Tibial artery (tissue), 4 donors: ENCODE measurements at regions not wholly inside any gene's neighbourhood (a gene's known extent, or its start where the extent isn't known, plus 50 kb on each side); places are given as distances from the start of the nearest gene placed in this dataset.
"Not testable (repeated sequence)": the region's sequence is repeated elsewhere in the genome, so short reads cannot be mapped to it uniquely, and the experiment has no call there.

Experiments
- DNase-seq, 2 donors: peaks; one replicate each; pipeline ENCODE4 v3.0.0-alpha.2; 2019
- H3K27ac ChIP-seq, 2 donors: fragments of 200-600 bp; sonication (generic) in 1 of 2; 1 replicate in 1 of 2; 2 replicates in 1 of 2; pipeline ENCODE4 v1.5.1; 2018 to 2019; ENCODE audit warnings: mild to moderate bottlenecking in 1 of 2
- H3K27me3 ChIP-seq, 2 donors: fragments of 200-600 bp; sonication (generic) in 1 of 2; one replicate each; pipeline versions ENCODE4 v1.5.1 to v1.6.0; 2016 to 2019
- H3K36me3 ChIP-seq, 3 donors: fragments of 200-600 bp; sonication (generic) in 2 of 3; one replicate each; pipeline ENCODE4 v1.5.1; 2016 to 2019; ENCODE audit warnings: mild to moderate bottlenecking in 2 of 3
- H3K4me1 ChIP-seq, 4 donors: fragments of 200-600 bp; sonication (generic) in 2 of 4; 1 replicate in 3 of 4; 2 replicates in 1 of 4; pipeline ENCODE4 v1.5.1; 2016 to 2019
- H3K4me3 ChIP-seq, 2 donors: fragments of 200-600 bp; sonication (generic) in 1 of 2; 1 replicate in 1 of 2; 2 replicates in 1 of 2; pipeline ENCODE4 v1.5.1; 2018 to 2019; ENCODE audit warnings: mild to moderate bottlenecking in 2 of 2
- H3K9me3 ChIP-seq, 3 donors: fragments of 200-600 bp; sonication (generic) in 1 of 3; one replicate each; pipeline ENCODE4 v1.5.1; 2016 to 2019
- intact Hi-C: fragments of 100-400 bp; cut with DNase I; formaldehyde crosslinking; loops from one replicate; pipeline ENCODE4 v1.15.0; 2023; ENCODE audit warnings: low total_unique reads
- TF ChIP-seq, protein P1 (sequence below), 2 experiments: fragments of 200-600 bp in 1 of 2; fragments of 450-650 bp in 1 of 2; IDR thresholded peaks; one replicate each; pipeline ENCODE4 v1.5.1; 2017 to 2019; ENCODE audit warnings: antibody characterized with exemption in 2 of 2, mild to moderate bottlenecking in 1 of 2, moderate library complexity in 1 of 2

DNA sequence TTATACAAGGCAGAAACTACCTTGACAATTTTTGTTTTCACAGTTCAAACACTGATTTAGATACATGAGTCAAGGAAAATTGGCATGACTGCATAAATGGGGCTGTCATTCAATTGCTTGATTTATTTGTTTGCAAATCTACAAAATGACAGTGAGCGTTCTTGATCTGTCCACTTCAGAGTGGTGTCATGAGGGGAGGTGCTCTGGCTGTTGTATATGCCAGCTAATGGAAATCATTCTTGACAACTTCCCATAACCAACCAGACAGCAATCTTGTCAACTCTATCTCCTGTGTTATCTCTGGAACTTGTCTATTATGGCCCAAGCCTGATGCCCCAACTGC, 120.6 kb upstream of the UGP2 start:
- no peak overlapping the region for H3K4me3 ChIP-seq

DNA sequence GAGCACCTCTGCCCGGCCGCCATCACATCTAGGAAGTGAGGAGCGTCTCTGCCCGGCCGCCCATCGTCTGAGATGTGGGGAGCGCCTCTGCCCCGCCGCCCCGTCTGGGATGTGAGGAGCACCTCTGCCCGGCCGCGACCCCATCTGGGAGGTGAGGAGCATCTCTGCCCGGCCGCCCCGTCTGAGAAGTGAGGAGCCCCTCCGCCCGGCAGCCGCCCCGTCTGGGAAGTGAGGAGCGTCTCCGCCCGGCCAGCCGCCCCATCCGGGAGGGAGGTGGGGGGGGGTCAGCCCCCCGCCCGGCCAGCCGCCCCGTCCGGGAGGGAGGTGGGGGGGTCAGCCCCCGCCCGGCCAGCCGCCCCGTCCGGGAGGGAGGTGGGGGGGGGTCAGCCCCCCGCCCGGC, 119.4 kb upstream of the UGP2 start:
- DNase-seq, intact Hi-C loops, H3K4me1 ChIP-seq, H3K36me3 ChIP-seq, H3K4me3 ChIP-seq, H3K9me3 ChIP-seq, H3K27ac ChIP-seq, H3K27me3 ChIP-seq: not testable (repeated sequence)

More for the DNA sequence above, 120.6 kb upstream of the UGP2 start:
- Histone ChIP-seq H3K4me1 (peaks cover 0 to 7% (median 0%) of the 10 kb centered on the region in 4 donors), H3K9me3 (no peaks in the 10 kb centered on the region), H3K27me3 (no peaks in the 10 kb centered on the region), H3K27ac (no peak overlapping the region), H3K36me3 (no peaks in the 10 kb centered on the region)
- intact Hi-C loops = no loop called here
- TF ChIP-seq, protein P1, sequence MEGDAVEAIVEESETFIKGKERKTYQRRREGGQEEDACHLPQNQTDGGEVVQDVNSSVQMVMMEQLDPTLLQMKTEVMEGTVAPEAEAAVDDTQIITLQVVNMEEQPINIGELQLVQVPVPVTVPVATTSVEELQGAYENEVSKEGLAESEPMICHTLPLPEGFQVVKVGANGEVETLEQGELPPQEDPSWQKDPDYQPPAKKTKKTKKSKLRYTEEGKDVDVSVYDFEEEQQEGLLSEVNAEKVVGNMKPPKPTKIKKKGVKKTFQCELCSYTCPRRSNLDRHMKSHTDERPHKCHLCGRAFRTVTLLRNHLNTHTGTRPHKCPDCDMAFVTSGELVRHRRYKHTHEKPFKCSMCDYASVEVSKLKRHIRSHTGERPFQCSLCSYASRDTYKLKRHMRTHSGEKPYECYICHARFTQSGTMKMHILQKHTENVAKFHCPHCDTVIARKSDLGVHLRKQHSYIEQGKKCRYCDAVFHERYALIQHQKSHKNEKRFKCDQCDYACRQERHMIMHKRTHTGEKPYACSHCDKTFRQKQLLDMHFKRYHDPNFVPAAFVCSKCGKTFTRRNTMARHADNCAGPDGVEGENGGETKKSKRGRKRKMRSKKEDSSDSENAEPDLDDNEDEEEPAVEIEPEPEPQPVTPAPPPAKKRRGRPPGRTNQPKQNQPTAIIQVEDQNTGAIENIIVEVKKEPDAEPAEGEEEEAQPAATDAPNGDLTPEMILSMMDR (IDR thresholded peaks at IDR 0.05) = no peak
- no peak for DNase-seq

DNA sequence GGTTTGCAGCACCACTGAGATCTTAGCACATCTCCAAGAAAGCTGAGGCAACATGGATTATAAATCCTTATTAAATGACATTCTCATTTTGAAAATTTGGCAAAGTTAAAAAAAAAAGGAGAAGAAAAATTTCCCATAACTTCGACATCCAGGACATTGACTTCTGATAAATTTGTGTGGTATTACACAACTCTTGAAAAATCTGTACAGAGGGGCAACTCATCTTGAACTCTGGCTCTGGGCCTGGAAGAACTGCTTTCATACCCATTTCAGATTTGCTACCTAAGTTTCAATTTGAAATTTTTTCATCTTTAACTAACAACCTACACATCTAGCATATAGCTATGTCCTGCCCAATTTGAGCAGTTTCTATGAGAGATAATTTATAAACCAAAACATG, 118.0 kb upstream of the UGP2 start:
- H3K36me3 ChIP-seq = no peaks in the 10 kb centered on the region
- no peak for DNase-seq
- H3K27me3 ChIP-seq = no peaks in the 10 kb centered on the region
- no peak overlapping the region for H3K4me3 ChIP-seq
- no peak overlapping the region for H3K27ac ChIP-seq
- intact Hi-C loops = no loop called here
- H3K9me3 ChIP-seq = no peaks in the 10 kb centered on the region
- H3K4me1 ChIP-seq = peaks cover 0 to 7% (median 0%) of the 10 kb centered on the region in 4 donors
- TF ChIP-seq, protein P1 (IDR thresholded peaks at IDR 0.05) = no peak

DNA sequence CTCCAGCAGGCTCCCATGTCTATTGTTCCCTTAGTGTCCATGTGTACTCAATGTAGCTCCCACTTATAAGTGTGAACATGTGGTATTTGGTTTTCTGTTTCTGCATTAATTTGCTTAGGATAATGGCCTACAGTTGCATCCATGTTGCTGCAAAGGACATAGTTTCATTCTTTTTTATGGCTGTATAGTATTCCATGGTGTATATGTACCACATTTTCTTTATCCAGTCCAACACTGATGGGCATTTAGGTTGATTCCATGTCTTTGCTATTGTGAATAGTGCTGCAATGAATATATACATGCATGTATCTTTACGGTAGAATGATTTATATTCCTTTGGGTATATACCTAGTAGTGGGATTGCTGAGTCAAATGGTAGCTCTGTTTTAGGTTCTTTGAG, 116.5 kb upstream of the UGP2 start:
- DNase-seq, H3K4me3 ChIP-seq, H3K27me3 ChIP-seq, H3K27ac ChIP-seq, H3K36me3 ChIP-seq, intact Hi-C loops, H3K9me3 ChIP-seq, H3K4me1 ChIP-seq: not testable (repeated sequence)

DNA sequence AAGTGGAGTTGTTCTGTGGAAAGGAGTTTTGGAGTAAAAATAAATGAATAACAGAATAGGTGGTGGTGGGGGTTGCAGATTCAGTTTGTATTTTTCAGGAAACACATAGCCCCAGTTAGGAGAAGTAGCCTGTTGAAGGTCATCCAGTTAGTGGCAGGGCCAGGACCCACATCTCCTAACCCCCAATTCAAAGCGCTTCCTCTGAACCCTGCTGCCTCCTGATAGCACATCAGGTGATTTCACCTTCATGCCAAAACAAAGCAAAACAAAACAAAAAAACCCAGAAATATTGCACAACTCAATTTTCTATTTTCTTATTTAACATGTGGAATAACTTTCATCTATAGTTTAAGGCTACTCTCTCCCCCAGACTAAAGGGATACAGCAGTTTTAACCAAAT, 112.3 kb upstream of the UGP2 start:
- DNase-seq = no peak
- H3K4me3 ChIP-seq = no peak overlapping the region
- H3K4me1 ChIP-seq = no peaks in the 10 kb centered on the region
- H3K9me3 ChIP-seq = no peaks in the 10 kb centered on the region
- H3K36me3 ChIP-seq = no peaks in the 10 kb centered on the region
- H3K27me3 ChIP-seq = no peaks in the 10 kb centered on the region
- TF ChIP-seq, protein P1 (IDR thresholded peaks at IDR 0.05) = no peak
- intact Hi-C loops = no loop called here
- no peak overlapping the region for H3K27ac ChIP-seq

DNA sequence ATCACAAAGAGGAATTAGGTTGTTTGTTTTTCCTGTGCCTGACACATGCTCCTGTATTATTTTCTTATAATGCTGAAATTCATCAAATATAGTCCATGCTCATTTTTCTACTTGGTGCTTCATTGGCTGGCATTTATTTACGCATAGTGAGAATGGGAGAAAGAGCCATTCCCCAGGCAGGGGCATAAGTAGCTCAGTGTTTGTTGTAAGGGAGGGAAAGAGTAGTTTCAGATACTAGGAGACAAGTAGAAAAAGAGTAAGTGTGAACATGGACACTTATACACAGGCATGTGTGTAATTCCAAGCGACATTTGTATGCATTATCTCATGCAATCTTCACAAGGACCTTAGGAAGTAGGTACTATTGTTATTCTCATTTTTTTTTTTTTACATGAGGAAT, 111.9 kb upstream of the UGP2 start:
- DNase-seq = no peak
- no peaks in the 10 kb centered on the region for H3K4me1 ChIP-seq
- no peak overlapping the region for H3K4me3 ChIP-seq
- no peaks in the 10 kb centered on the region for H3K36me3 ChIP-seq
- intact Hi-C loops = no loop called here
- H3K27ac ChIP-seq = no peak overlapping the region
- TF ChIP-seq, protein P1 (IDR thresholded peaks at IDR 0.05) = no peak
- H3K9me3 ChIP-seq = no peaks in the 10 kb centered on the region
- no peaks in the 10 kb centered on the region for H3K27me3 ChIP-seq

DNA sequence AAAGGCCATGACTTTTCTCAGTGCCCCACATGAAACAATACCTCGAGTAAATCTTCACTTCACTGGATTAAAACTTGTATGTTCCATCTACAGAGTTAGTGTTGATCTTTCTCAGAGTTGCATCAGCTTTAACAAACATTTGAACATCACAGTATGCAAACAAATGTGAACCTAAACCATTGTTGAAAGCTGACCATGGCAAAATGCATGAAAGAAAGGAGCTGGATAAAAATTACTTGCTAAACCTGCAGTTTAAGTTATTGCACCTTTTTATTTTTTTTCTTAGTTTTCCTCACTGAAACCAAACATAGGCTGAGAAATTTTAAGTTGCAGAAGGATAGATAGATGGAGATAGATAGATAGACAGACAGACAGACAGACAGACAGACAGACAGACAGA, 107.2 kb upstream of the UGP2 start:
- DNase-seq = no peak
- Histone ChIP-seq H3K4me3 (no peak overlapping the region), H3K9me3 (no peaks in the 10 kb centered on the region), H3K4me1 (peaks cover 0 to 33% (median 18%) of the 10 kb centered on the region in 4 donors), H3K36me3 (no peaks in the 10 kb centered on the region), H3K27ac (no peak overlapping the region), H3K27me3 (no peaks in the 10 kb centered on the region)
- TF ChIP-seq, protein P1 (IDR thresholded peaks at IDR 0.05) = no peak
- intact Hi-C loops = no loop called here
